GM23338 (cell line): ENCODE measurements at regions not wholly inside any gene's neighbourhood (a gene's known extent, or its start where the extent isn't known, plus 50 kb on each side); places are given as distances from the start of the nearest gene placed in this dataset.

Experiments
- ETS1 ChIP-seq: IDR thresholded peaks from 2 replicates; pipeline ENCODE4 v1.6.1; 2016; ENCODE audit warnings: antibody characterized with exemption
- EZH2 ChIP-seq: fragments of 200-600 bp; sonication (generic); IDR thresholded peaks from one replicate; pipeline ENCODE4 v1.8.0; 2017; ENCODE audit warnings: antibody characterized with exemption, mild to moderate bottlenecking, low read depth; ENCODE audit not compliant: unreplicated experiment
- EZH2phosphoT487 ChIP-seq: fragments of 200-600 bp; sonication (generic); IDR thresholded peaks from one replicate; pipeline ENCODE4 v1.8.1; 2018; ENCODE audit warnings: antibody characterized with exemption; ENCODE audit not compliant: unreplicated experiment
- JUNB ChIP-seq: IDR thresholded peaks from one replicate; pipeline ENCODE4 v1.6.1; 2016; ENCODE audit warnings: antibody characterized with exemption; ENCODE audit not compliant: unreplicated experiment
- POLR2AphosphoS5 ChIP-seq: IDR thresholded peaks from 2 replicates; pipeline ENCODE4 v1.6.1; 2016; ENCODE audit warnings: antibody characterized with exemption, low read depth
- STAT1 ChIP-seq: IDR thresholded peaks from one replicate; pipeline ENCODE4 v1.6.1; 2016; ENCODE audit warnings: antibody characterized with exemption; ENCODE audit not compliant: unreplicated experiment
- ZNF114 ChIP-seq: fragments of 250-450 bp; sonication (Bioruptor Pico); IDR thresholded peaks from 2 replicates; pipeline ENCODE4 v1.5.0; 2020; ENCODE audit warnings: mild to moderate bottlenecking, moderate library complexity
- ZNF331 ChIP-seq: fragments of 250-450 bp; sonication (Bioruptor Pico); IDR thresholded peaks from 2 replicates; pipeline ENCODE4 v1.5.0; 2020; ENCODE audit warnings: low read depth, mild to moderate bottlenecking, moderate library complexity
- TF ChIP-seq, protein P1 (sequence below), 2 experiments: fragments of 200-600 bp in 1 of 2; sonication (generic) in 1 of 2; conservative IDR thresholded peaks; 2 replicates each; pipeline versions ENCODE4 v1.5.1 to v1.6.1; 2016 to 2017; ENCODE audit warnings: antibody characterized with exemption in 2 of 2, low read depth in 2 of 2, mild to moderate bottlenecking in 2 of 2, moderate library complexity in 1 of 2
- TF ChIP-seq, protein P2 (sequence below): IDR thresholded peaks from one replicate; pipeline ENCODE4 v1.6.1; 2018; ENCODE audit warnings: antibody characterized with exemption; ENCODE audit not compliant: unreplicated experiment
- TF ChIP-seq, protein P3 (sequence below): fragments of 250-450 bp; sonication (Bioruptor Pico); IDR thresholded peaks from 2 replicates; pipeline ENCODE4 v1.5.0; 2020; ENCODE audit warnings: mild to moderate bottlenecking, moderate library complexity

- TF ChIP-seq EZH2 (no peak), JUNB (no peak), ZNF114 (CRISPR knock-in tag) (no peak), ETS1 (no peak), EZH2phosphoT487 (no peak), POLR2AphosphoS5 (no peak), STAT1 (no peak), ZNF331 (CRISPR knock-in tag) (no peak)
- TF ChIP-seq, protein P1, sequence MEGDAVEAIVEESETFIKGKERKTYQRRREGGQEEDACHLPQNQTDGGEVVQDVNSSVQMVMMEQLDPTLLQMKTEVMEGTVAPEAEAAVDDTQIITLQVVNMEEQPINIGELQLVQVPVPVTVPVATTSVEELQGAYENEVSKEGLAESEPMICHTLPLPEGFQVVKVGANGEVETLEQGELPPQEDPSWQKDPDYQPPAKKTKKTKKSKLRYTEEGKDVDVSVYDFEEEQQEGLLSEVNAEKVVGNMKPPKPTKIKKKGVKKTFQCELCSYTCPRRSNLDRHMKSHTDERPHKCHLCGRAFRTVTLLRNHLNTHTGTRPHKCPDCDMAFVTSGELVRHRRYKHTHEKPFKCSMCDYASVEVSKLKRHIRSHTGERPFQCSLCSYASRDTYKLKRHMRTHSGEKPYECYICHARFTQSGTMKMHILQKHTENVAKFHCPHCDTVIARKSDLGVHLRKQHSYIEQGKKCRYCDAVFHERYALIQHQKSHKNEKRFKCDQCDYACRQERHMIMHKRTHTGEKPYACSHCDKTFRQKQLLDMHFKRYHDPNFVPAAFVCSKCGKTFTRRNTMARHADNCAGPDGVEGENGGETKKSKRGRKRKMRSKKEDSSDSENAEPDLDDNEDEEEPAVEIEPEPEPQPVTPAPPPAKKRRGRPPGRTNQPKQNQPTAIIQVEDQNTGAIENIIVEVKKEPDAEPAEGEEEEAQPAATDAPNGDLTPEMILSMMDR (conservative IDR thresholded peaks at IDR 0.05; ENCODE audit: low read depth in 2 of 2) = peak; percentile 57 to 70
- TF ChIP-seq, protein P2, sequence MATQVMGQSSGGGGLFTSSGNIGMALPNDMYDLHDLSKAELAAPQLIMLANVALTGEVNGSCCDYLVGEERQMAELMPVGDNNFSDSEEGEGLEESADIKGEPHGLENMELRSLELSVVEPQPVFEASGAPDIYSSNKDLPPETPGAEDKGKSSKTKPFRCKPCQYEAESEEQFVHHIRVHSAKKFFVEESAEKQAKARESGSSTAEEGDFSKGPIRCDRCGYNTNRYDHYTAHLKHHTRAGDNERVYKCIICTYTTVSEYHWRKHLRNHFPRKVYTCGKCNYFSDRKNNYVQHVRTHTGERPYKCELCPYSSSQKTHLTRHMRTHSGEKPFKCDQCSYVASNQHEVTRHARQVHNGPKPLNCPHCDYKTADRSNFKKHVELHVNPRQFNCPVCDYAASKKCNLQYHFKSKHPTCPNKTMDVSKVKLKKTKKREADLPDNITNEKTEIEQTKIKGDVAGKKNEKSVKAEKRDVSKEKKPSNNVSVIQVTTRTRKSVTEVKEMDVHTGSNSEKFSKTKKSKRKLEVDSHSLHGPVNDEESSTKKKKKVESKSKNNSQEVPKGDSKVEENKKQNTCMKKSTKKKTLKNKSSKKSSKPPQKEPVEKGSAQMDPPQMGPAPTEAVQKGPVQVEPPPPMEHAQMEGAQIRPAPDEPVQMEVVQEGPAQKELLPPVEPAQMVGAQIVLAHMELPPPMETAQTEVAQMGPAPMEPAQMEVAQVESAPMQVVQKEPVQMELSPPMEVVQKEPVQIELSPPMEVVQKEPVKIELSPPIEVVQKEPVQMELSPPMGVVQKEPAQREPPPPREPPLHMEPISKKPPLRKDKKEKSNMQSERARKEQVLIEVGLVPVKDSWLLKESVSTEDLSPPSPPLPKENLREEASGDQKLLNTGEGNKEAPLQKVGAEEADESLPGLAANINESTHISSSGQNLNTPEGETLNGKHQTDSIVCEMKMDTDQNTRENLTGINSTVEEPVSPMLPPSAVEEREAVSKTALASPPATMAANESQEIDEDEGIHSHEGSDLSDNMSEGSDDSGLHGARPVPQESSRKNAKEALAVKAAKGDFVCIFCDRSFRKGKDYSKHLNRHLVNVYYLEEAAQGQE = no peak
- TF ChIP-seq, protein P3, sequence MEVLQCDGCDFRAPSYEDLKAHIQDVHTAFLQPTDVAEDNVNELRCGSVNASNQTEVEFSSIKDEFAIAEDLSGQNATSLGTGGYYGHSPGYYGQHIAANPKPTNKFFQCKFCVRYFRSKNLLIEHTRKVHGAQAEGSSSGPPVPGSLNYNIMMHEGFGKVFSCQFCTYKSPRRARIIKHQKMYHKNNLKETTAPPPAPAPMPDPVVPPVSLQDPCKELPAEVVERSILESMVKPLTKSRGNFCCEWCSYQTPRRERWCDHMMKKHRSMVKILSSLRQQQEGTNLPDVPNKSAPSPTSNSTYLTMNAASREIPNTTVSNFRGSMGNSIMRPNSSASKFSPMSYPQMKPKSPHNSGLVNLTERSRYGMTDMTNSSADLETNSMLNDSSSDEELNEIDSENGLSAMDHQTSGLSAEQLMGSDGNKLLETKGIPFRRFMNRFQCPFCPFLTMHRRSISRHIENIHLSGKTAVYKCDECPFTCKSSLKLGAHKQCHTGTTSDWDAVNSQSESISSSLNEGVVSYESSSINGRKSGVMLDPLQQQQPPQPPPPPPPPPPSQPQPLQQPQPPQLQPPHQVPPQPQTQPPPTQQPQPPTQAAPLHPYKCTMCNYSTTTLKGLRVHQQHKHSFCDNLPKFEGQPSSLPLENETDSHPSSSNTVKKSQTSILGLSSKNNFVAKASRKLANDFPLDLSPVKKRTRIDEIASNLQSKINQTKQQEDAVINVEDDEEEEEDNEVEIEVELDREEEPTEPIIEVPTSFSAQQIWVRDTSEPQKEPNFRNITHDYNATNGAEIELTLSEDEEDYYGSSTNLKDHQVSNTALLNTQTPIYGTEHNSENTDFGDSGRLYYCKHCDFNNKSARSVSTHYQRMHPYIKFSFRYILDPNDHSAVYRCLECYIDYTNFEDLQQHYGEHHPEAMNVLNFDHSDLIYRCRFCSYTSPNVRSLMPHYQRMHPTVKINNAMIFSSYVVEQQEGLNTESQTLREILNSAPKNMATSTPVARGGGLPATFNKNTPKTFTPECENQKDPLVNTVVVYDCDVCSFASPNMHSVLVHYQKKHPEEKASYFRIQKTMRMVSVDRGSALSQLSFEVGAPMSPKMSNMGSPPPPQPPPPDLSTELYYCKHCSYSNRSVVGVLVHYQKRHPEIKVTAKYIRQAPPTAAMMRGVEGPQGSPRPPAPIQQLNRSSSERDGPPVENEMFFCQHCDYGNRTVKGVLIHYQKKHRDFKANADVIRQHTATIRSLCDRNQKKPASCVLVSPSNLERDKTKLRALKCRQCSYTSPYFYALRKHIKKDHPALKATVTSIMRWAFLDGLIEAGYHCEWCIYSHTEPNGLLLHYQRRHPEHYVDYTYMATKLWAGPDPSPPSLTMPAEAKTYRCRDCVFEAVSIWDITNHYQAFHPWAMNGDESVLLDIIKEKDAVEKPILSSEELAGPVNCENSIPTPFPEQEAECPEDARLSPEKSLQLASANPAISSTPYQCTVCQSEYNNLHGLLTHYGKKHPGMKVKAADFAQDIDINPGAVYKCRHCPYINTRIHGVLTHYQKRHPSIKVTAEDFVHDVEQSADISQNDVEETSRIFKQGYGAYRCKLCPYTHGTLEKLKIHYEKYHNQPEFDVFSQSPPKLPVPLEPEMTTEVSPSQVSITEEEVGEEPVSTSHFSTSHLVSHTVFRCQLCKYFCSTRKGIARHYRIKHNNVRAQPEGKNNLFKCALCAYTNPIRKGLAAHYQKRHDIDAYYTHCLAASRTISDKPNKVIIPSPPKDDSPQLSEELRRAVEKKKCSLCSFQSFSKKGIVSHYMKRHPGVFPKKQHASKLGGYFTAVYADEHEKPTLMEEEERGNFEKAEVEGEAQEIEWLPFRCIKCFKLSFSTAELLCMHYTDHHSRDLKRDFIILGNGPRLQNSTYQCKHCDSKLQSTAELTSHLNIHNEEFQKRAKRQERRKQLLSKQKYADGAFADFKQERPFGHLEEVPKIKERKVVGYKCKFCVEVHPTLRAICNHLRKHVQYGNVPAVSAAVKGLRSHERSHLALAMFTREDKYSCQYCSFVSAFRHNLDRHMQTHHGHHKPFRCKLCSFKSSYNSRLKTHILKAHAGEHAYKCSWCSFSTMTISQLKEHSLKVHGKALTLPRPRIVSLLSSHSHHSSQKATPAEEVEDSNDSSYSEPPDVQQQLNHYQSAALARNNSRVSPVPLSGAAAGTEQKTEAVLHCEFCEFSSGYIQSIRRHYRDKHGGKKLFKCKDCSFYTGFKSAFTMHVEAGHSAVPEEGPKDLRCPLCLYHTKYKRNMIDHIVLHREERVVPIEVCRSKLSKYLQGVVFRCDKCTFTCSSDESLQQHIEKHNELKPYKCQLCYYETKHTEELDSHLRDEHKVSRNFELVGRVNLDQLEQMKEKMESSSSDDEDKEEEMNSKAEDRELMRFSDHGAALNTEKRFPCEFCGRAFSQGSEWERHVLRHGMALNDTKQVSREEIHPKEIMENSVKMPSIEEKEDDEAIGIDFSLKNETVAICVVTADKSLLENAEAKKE = no peak
Measured at GRCh38 chr2:192741889-192742288, 547.2 kb upstream of the TMEFF2 start.
